Lower leg skin (tissue), 4 donors: ENCODE measurements at regions not wholly inside any gene's neighbourhood (a gene's known extent, or its start where the extent isn't known, plus 50 kb on each side); places are given as distances from the start of the nearest gene placed in this dataset.

Experiments used
- DNase-seq, 2 donors: peaks; one replicate each; pipeline ENCODE4 v3.0.0-alpha.2; 2019; ENCODE audit warnings: low spot score in 2 of 2
- H3K4me3 ChIP-seq: fragments of 200-600 bp; sonication (generic); 2 replicates; pipeline ENCODE4 v1.5.1; 2017; ENCODE audit warnings: mild to moderate bottlenecking, low read depth; ENCODE audit not compliant: poor library complexity, severe bottlenecking
- POLR2A ChIP-seq, 2 donors: fragments of 450-650 bp; IDR thresholded peaks; one replicate each; pipeline ENCODE4 v1.6.1; 2016 to 2017; ENCODE audit warnings: antibody characterized with exemption in 2 of 2, mild to moderate bottlenecking in 1 of 2, moderate library complexity in 1 of 2
- WGBS, 2 donors: methylation state at CpG; one replicate each; pipeline ENCODE4 v1.1.5; 2018; 5-methylcytosine and 5-hydroxymethylcytosine counted together
- intact Hi-C: fragments of 100-400 bp; cut with DNase I; formaldehyde crosslinking; loops from one replicate; pipeline ENCODE4 v1.15.0; 2023; ENCODE audit warnings: low total_unique reads
- TF ChIP-seq, protein P1 (sequence below), 3 donors: fragments of 450-650 bp; IDR thresholded peaks; one replicate each; pipeline ENCODE4 v1.5.1; 2016; ENCODE audit warnings: antibody characterized with exemption in 3 of 3, mild to moderate bottlenecking in 3 of 3, moderate library complexity in 2 of 3

DNA sequence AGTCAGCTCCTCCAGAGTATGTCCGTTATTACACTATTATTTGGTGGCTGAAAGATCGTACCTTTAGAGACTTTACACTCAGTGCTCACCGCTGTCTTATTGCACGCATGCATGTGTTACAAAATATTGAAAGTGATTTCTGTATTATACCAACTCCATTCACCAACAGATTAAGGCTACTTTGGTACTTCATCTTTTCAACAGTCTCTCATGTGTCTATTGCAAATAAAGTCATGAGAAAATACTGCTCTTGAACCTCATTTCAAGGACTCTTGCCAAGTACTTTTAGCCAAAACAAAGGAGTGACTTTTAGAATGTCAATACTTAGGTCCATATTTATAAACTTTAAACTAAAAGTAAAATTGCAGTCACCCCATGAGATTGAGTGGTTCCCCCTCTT lies 503.6 kb downstream of the TMEM121 start:
- 64 to 90% methylated on average over 4 of the region's 4 CpGs for WGBS, 2 donors
- H3K4me3 ChIP-seq = no peak overlapping the region
- no peak for TF ChIP-seq POLR2A (IDR thresholded peaks at IDR 0.05)
- TF ChIP-seq, protein P1, sequence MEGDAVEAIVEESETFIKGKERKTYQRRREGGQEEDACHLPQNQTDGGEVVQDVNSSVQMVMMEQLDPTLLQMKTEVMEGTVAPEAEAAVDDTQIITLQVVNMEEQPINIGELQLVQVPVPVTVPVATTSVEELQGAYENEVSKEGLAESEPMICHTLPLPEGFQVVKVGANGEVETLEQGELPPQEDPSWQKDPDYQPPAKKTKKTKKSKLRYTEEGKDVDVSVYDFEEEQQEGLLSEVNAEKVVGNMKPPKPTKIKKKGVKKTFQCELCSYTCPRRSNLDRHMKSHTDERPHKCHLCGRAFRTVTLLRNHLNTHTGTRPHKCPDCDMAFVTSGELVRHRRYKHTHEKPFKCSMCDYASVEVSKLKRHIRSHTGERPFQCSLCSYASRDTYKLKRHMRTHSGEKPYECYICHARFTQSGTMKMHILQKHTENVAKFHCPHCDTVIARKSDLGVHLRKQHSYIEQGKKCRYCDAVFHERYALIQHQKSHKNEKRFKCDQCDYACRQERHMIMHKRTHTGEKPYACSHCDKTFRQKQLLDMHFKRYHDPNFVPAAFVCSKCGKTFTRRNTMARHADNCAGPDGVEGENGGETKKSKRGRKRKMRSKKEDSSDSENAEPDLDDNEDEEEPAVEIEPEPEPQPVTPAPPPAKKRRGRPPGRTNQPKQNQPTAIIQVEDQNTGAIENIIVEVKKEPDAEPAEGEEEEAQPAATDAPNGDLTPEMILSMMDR (IDR thresholded peaks at IDR 0.05) = no peak
- intact Hi-C loops = no loop called here
- no peak for DNase-seq

DNA sequence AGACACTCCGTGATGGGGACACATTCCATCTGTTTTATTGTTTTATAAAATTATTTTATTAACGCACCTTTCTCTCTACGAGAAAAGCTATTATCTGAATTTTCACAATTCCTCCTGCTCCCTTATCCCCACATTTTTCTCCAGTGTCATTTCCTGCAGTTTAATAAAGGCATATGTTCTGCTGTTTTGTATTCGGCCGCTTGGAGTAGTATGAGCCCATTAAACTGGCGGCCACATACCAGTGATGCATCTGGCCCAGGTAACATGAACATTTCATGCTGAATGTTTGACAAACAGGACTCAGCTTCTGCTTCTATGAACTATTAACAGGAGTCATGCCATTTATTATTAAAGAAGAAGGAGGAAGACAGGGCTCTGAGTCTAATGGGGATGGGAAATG lies 511.0 kb downstream of the TMEM121 start:
- 83% methylated on average over 6 of the region's 6 CpGs for WGBS, 2 donors

DNA sequence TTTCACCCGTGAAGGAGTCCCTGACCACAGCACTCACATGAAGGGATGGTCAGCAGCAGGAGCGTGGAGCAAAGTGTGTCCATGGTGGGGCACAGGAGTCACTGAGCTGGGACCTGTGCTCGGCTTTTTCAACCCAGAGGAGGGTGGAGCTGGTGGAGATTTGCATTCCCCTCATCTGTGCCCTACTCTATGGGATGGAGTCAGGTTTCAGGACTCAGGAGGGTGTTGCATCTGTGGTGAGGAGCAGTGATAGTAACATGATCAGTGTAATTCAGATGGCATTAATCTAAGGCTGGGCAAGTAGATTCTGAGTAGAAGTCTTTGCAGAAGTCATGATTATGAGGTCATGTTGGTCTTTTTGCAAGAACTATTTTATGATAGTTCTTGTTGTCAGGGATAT lies 511.9 kb downstream of the TMEM121 start:
- no peak for DNase-seq
- H3K4me3 ChIP-seq = no peak overlapping the region
- WGBS, 2 donors = 47 to 52% methylated on average over 3 of the region's 3 CpGs
- no peak for TF ChIP-seq POLR2A (IDR thresholded peaks at IDR 0.05)
- TF ChIP-seq, protein P1 (IDR thresholded peaks at IDR 0.05) = no peak
- intact Hi-C loops = no loop called here

More for the DNA sequence above, 511.0 kb downstream of the TMEM121 start:
- TF ChIP-seq, protein P1 (IDR thresholded peaks at IDR 0.05) = no peak
- no peak for TF ChIP-seq POLR2A (IDR thresholded peaks at IDR 0.05)
- no peak overlapping the region for H3K4me3 ChIP-seq
- no peak for DNase-seq
- intact Hi-C loops = no loop called here

DNA sequence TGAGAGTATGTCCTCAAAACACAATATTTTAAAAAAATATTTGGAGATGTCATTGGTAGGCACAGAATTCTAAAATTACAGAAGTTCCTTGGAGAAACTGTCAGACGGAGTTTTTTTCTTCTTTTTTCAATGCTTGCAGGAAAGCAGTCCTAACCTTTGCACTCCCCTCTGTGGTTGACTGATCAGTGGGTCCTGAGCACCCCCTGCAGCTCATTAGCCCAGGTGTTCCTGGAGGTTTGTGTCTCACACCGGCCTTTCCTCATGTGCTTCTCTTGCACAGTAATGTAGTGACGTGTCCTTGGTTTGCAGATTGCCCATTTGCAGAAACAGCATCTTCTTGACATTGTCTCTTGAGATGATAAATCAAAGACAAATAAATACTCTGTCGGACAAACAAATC lies 513.0 kb downstream of the TMEM121 start:
- DNase-seq = no peak
- H3K4me3 ChIP-seq = no peak overlapping the region
- TF ChIP-seq, protein P1 (IDR thresholded peaks at IDR 0.05) = no peak
- no peak for TF ChIP-seq POLR2A (IDR thresholded peaks at IDR 0.05)
- intact Hi-C loops = no loop called here
- 44% methylated on average over 4 of the region's 4 CpGs for WGBS, 2 donors

DNA sequence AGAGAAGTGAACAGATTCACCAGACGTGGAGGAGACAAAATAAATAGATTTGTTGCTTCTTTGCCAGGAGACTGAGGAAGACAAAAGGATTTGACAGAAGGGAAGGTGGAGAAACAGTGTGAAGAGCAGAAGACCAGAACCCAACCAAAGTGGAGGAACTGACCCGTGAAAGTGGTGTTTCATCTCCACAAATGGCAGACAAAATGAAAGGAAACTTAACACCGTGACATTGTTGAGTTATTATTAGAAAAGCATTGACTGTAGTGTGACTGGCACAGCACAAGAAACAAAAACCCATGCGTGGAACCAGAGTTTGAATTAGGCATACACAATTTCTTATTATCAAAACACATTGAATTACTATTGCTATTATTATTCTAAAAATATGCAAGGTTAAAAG lies 518.1 kb downstream of the TMEM121 start:
- intact Hi-C loops = no loop called here
- H3K4me3 ChIP-seq = no peak overlapping the region
- WGBS, 2 donors = 69% methylated on average over 4 of the region's 4 CpGs
- TF ChIP-seq POLR2A (IDR thresholded peaks at IDR 0.05) = no peak
- TF ChIP-seq, protein P1 (IDR thresholded peaks at IDR 0.05) = no peak
- no peak for DNase-seq

GRCh38 chr14:106044949-106045596 lies 518.7 kb downstream of the TMEM121 start:
- no peak for DNase-seq
- TF ChIP-seq, protein P1 (IDR thresholded peaks at IDR 0.05) = no peak
- no peak for TF ChIP-seq POLR2A (IDR thresholded peaks at IDR 0.05)
- WGBS, 2 donors = 55 to 63% methylated on average over 9 of the region's 9 CpGs
- no peak overlapping the region for H3K4me3 ChIP-seq
- intact Hi-C loops = no loop called here
